Uterus (tissue), 2 donors: ENCODE measurements at regions not wholly inside any gene's neighbourhood (a gene's known extent, or its start where the extent isn't known, plus 50 kb on each side); places are given as distances from the start of the nearest gene placed in this dataset.

Experiments used
- CTCF ChIP-seq, 4 experiments: fragments of 200-600 bp in 2 of 4; fragments of 450-650 bp in 2 of 4; sonication (generic) in 2 of 4; IDR thresholded peaks; one replicate each; pipeline ENCODE4 v1.5.1; 2016 to 2019; ENCODE audit warnings: antibody characterized with exemption in 4 of 4, mild to moderate bottlenecking in 2 of 4, moderate library complexity in 1 of 4
- POLR2A ChIP-seq, 2 donors: fragments of 450-650 bp; IDR thresholded peaks; one replicate each; pipeline ENCODE4 v1.6.1; 2016; ENCODE audit warnings: antibody characterized with exemption in 2 of 2, mild to moderate bottlenecking in 1 of 2, moderate library complexity in 1 of 2

- TF ChIP-seq POLR2A (IDR thresholded peaks at IDR 0.05) (no peak), CTCF (IDR thresholded peaks at IDR 0.05) (no peak)
Observed at GRCh38 chr21:32196001-32196400, 82.8 kb downstream of the MIS18A start.
